ENCODE measurements at regions not wholly inside any gene's neighbourhood (a gene's known extent, or its start where the extent isn't known, plus 50 kb on each side); places are given as distances from the start of the nearest gene placed in this dataset.

GRCh38 chr4:15340332-15340731 is 87.5 kb upstream of the C1QTNF7 start:
- Histone ChIP-seq H3K4me3 (ENCODE audit: low read length) (no peak overlapping the region), H3K27me3 (ENCODE audit: insufficient read depth, low read length, poor library complexity, severe bottlenecking) (no peaks in the 10 kb centered on the region), H3K9me3 (ENCODE audit: low read length) (no peaks in the 10 kb centered on the region), H3K27ac (ENCODE audit: low read depth, low read length) (no peak overlapping the region), H3K36me3 (ENCODE audit: insufficient read depth, low read length) (no peaks in the 10 kb centered on the region), H3K4me1 (ENCODE audit: insufficient read depth, low read length) (no peaks in the 10 kb centered on the region)
- no peaks in the 10 kb centered on the region for H3K9me3 Mint-ChIP-seq
- H3K4me3 Mint-ChIP-seq, result no peak overlapping the region
- H3K4me1 Mint-ChIP-seq, result no peaks in the 10 kb centered on the region
- H3K27ac Mint-ChIP-seq, result no peak overlapping the region
- peaks cover 3 to 4% of the 10 kb centered on the region in 2 donors for H3K27me3 Mint-ChIP-seq
- ChIA-PET POLR2A (no interaction called here), CTCF (no interaction called here)
- no peak for DNase-seq
- peaks cover 0 to 2% (median 0%) of the 10 kb centered on the region in 3 donors for H3K36me3 Mint-ChIP-seq

- DNase-seq, result no peak
- Histone ChIP-seq H3K27ac (ENCODE audit: low read depth, low read length) (no peak overlapping the region), H3K9me3 (ENCODE audit: low read length) (no peaks in the 10 kb centered on the region), H3K4me1 (ENCODE audit: insufficient read depth, low read length) (no peaks in the 10 kb centered on the region), H3K27me3 (ENCODE audit: insufficient read depth, low read length, poor library complexity, severe bottlenecking) (no peaks in the 10 kb centered on the region), H3K36me3 (ENCODE audit: insufficient read depth, low read length) (no peaks in the 10 kb centered on the region), H3K4me3 (ENCODE audit: low read length) (no peak overlapping the region)
- no peak overlapping the region for H3K4me3 Mint-ChIP-seq
- peaks cover 0 to 2% (median 0%) of the 10 kb centered on the region in 3 donors for H3K36me3 Mint-ChIP-seq
- peaks cover 3 to 4% of the 10 kb centered on the region in 2 donors for H3K27me3 Mint-ChIP-seq
- H3K9me3 Mint-ChIP-seq, result no peaks in the 10 kb centered on the region
- ChIA-PET CTCF (no interaction called here), POLR2A (no interaction called here)
- no peaks in the 10 kb centered on the region for H3K4me1 Mint-ChIP-seq
- H3K27ac Mint-ChIP-seq, result no peak overlapping the region
These were observed 86.7 kb upstream of the C1QTNF7 start for GRCh38 chr4:15340902-15341732.

GRCh38 chr4:15341733-15342300 is 86.0 kb upstream of the C1QTNF7 start:
- no peak overlapping the region for H3K27ac ChIP-seq (ENCODE audit: low read depth, low read length)
- H3K4me3 ChIP-seq (ENCODE audit: low read length), result no peak overlapping the region
- DNase-seq, result no peak
- CTCF ChIA-PET, result no interaction called here
- no peaks in the 10 kb centered on the region for H3K36me3 ChIP-seq (ENCODE audit: insufficient read depth, low read length)
- H3K4me1 ChIP-seq (ENCODE audit: insufficient read depth, low read length), result no peaks in the 10 kb centered on the region
- H3K9me3 ChIP-seq (ENCODE audit: low read length), result no peaks in the 10 kb centered on the region
- POLR2A ChIA-PET, result no interaction called here
- Mint-ChIP-seq H3K27me3 (peaks cover 2 to 3% of the 10 kb centered on the region in 2 donors), H3K27ac (no peak overlapping the region), H3K36me3 (peaks cover 0 to 2% (median 0%) of the 10 kb centered on the region in 3 donors), H3K4me3 (no peak overlapping the region), H3K9me3 (no peaks in the 10 kb centered on the region), H3K4me1 (no peaks in the 10 kb centered on the region)
- H3K27me3 ChIP-seq (ENCODE audit: insufficient read depth, low read length, poor library complexity, severe bottlenecking), result no peaks in the 10 kb centered on the region

- DNase-seq, result no peak
- ChIA-PET POLR2A (no interaction called here), CTCF (no interaction called here)
- Histone ChIP-seq H3K27ac (ENCODE audit: low read depth, low read length) (no peak overlapping the region), H3K27me3 (ENCODE audit: insufficient read depth, low read length, poor library complexity, severe bottlenecking) (no peaks in the 10 kb centered on the region), H3K9me3 (ENCODE audit: low read length) (no peaks in the 10 kb centered on the region), H3K36me3 (ENCODE audit: insufficient read depth, low read length) (no peaks in the 10 kb centered on the region), H3K4me1 (ENCODE audit: insufficient read depth, low read length) (no peaks in the 10 kb centered on the region), H3K4me3 (ENCODE audit: low read length) (no peak overlapping the region)
- peaks cover 0 to under 1% (median 0%) of the 10 kb centered on the region in 3 donors for H3K36me3 Mint-ChIP-seq
- H3K4me3 Mint-ChIP-seq, result no peak overlapping the region
- H3K9me3 Mint-ChIP-seq, result no peaks in the 10 kb centered on the region
- no peaks in the 10 kb centered on the region for H3K4me1 Mint-ChIP-seq
- H3K27me3 Mint-ChIP-seq, result peaks cover 0 to 3% of the 10 kb centered on the region in 2 donors
- no peak overlapping the region for H3K27ac Mint-ChIP-seq
These were observed 84.8 kb upstream of the C1QTNF7 start for GRCh38 chr4:15343000-15343399.

- H3K4me3 ChIP-seq (ENCODE audit: low read length), result no peak overlapping the region
- ChIA-PET CTCF (no interaction called here), POLR2A (no interaction called here)
- H3K27me3 Mint-ChIP-seq, result peaks cover 0 to 3% of the 10 kb centered on the region in 2 donors
- no peak overlapping the region for H3K27ac Mint-ChIP-seq
- no peaks in the 10 kb centered on the region for H3K9me3 Mint-ChIP-seq
- no peaks in the 10 kb centered on the region for H3K9me3 ChIP-seq (ENCODE audit: low read length)
- no peaks in the 10 kb centered on the region for H3K4me1 Mint-ChIP-seq
- H3K27ac ChIP-seq (ENCODE audit: low read depth, low read length), result no peak overlapping the region
- no peaks in the 10 kb centered on the region for H3K36me3 ChIP-seq (ENCODE audit: insufficient read depth, low read length)
- no peak overlapping the region for H3K4me3 Mint-ChIP-seq
- no peaks in the 10 kb centered on the region for H3K36me3 Mint-ChIP-seq
- H3K27me3 ChIP-seq (ENCODE audit: insufficient read depth, low read length, poor library complexity, severe bottlenecking), result no peaks in the 10 kb centered on the region
- DNase-seq, result no peak
- no peaks in the 10 kb centered on the region for H3K4me1 ChIP-seq (ENCODE audit: insufficient read depth, low read length)
These were observed 84.3 kb upstream of the C1QTNF7 start for GRCh38 chr4:15343581-15343980.

- Histone ChIP-seq H3K9me3 (ENCODE audit: low read length) (no peaks in the 10 kb centered on the region), H3K36me3 (ENCODE audit: insufficient read depth, low read length) (no peaks in the 10 kb centered on the region), H3K27me3 (ENCODE audit: insufficient read depth, low read length, poor library complexity, severe bottlenecking) (no peaks in the 10 kb centered on the region), H3K27ac (ENCODE audit: low read depth, low read length) (no peak overlapping the region), H3K4me1 (ENCODE audit: insufficient read depth, low read length) (no peaks in the 10 kb centered on the region), H3K4me3 (ENCODE audit: low read length) (no peak overlapping the region)
- H3K36me3 Mint-ChIP-seq, result no peaks in the 10 kb centered on the region
- H3K4me3 Mint-ChIP-seq, result no peak overlapping the region
- DNase-seq, result no peak
- no peaks in the 10 kb centered on the region for H3K4me1 Mint-ChIP-seq
- H3K27me3 Mint-ChIP-seq, result peaks cover 2 to 4% of the 10 kb centered on the region in 2 donors
- H3K9me3 Mint-ChIP-seq, result no peaks in the 10 kb centered on the region
- ChIA-PET CTCF (no interaction called here), POLR2A (no interaction called here)
- H3K27ac Mint-ChIP-seq, result no peak overlapping the region
These were observed 83.8 kb upstream of the C1QTNF7 start for GRCh38 chr4:15344041-15344440.

GRCh38 chr4:15345134-15345533 is 82.7 kb upstream of the C1QTNF7 start:
- Mint-ChIP-seq H3K27ac (no peak overlapping the region), H3K9me3 (no peaks in the 10 kb centered on the region), H3K27me3 (peaks cover 2 to 12% of the 10 kb centered on the region in 2 donors), H3K4me3 (no peak overlapping the region), H3K36me3 (no peaks in the 10 kb centered on the region), H3K4me1 (peaks cover 0 to 3% (median 3%) of the 10 kb centered on the region in 3 donors)
- H3K27me3 ChIP-seq (ENCODE audit: insufficient read depth, low read length, poor library complexity, severe bottlenecking), result no peaks in the 10 kb centered on the region
- CTCF ChIA-PET, result no interaction called here
- H3K4me1 ChIP-seq (ENCODE audit: insufficient read depth, low read length), result no peaks in the 10 kb centered on the region
- no peak overlapping the region for H3K27ac ChIP-seq (ENCODE audit: low read depth, low read length)
- no peak overlapping the region for H3K4me3 ChIP-seq (ENCODE audit: low read length)
- H3K9me3 ChIP-seq (ENCODE audit: low read length), result no peaks in the 10 kb centered on the region
- DNase-seq, result no peak
- H3K36me3 ChIP-seq (ENCODE audit: insufficient read depth, low read length), result no peaks in the 10 kb centered on the region
- POLR2A ChIA-PET, result no interaction called here

- Mint-ChIP-seq H3K27me3 (peaks cover 5 to 16% of the 10 kb centered on the region in 2 donors), H3K4me3 (no peak overlapping the region), H3K27ac (no peak overlapping the region), H3K9me3 (no peaks in the 10 kb centered on the region), H3K4me1 (peaks cover 0 to 3% (median 3%) of the 10 kb centered on the region in 3 donors), H3K36me3 (no peaks in the 10 kb centered on the region)
- CTCF ChIA-PET, result no interaction called here
- no peak overlapping the region for H3K27ac ChIP-seq (ENCODE audit: low read depth, low read length)
- H3K27me3 ChIP-seq (ENCODE audit: insufficient read depth, low read length, poor library complexity, severe bottlenecking), result no peaks in the 10 kb centered on the region
- H3K36me3 ChIP-seq (ENCODE audit: insufficient read depth, low read length), result no peaks in the 10 kb centered on the region
- H3K4me3 ChIP-seq (ENCODE audit: low read length), result no peak overlapping the region
- no peak for DNase-seq
- POLR2A ChIA-PET, result no interaction called here
- H3K9me3 ChIP-seq (ENCODE audit: low read length), result no peaks in the 10 kb centered on the region
- H3K4me1 ChIP-seq (ENCODE audit: insufficient read depth, low read length), result no peaks in the 10 kb centered on the region
These were observed 79.6 kb upstream of the C1QTNF7 start for GRCh38 chr4:15348236-15348635.

All from CD8-positive, alpha-beta memory T cell (primary cell).